CD4-positive, alpha-beta T cell treated with Interferon gamma for 1 hour (primary cell): ENCODE measurements at regions not wholly inside any gene's neighbourhood (a gene's known extent, or its start where the extent isn't known, plus 50 kb on each side); places are given as distances from the start of the nearest gene placed in this dataset.

Source experiments
- DNase-seq: peaks from one replicate; pipeline ENCODE4 v3.0.0-alpha.2; 2020

- no peak for DNase-seq
Observed at GRCh38 chr1:226816576-226816975, 53.8 kb upstream of the PSEN2 start.

- DNase-seq: no peak
Observed at GRCh38 chr1:226814751-226815537, 55.5 kb upstream of the PSEN2 start.

GRCh38 chr1:226813671-226814591 is 56.5 kb upstream of the PSEN2 start:
- DNase-seq: no peak

DNA sequence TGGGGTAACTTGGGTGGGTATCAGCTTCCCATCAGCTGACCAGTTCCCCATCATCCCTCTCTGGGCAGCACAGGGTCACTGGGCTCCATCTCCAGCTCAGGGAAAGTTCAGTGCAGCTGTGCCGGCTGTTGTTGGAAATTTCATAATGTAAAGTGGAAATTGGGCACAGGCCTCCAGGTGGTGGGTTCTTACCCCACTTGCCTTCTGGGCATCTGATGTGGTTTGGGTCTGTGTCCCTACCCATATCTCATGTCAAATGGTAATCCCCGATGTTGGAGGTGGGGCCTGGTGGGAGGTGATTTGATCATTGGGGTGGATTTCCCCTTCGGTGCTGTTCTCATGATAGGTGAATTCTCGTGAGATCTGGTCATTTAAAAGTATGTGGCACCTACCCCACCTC is 59.7 kb upstream of the PSEN2 start:
- DNase-seq: no peak

- DNase-seq: no peak
Observed at GRCh38 chr1:226809785-226810571, 60.4 kb upstream of the PSEN2 start.

DNA sequence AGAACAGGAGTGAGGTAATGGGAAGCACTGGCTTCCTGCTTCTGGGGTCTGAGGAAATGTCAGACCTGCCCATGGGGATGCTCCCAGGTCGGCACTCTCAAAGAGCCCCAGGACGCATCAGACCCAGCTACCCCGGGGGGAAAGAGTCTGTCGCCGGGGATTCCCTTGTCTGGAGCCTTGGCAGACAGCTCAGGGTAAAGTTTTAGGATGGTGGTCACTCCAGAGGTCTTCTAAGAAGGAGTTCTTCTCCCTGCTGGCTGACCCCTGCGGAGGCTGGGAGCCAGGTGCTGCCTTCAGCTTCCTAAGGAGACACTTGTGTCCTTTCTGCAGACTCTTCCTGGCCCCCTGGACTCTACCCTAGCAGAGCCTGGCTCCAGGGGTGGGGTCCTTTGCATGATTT is 61.9 kb upstream of the PSEN2 start:
- no peak for DNase-seq

- no peak for DNase-seq
Observed at GRCh38 chr1:226806988-226807387, 63.4 kb upstream of the PSEN2 start.

GRCh38 chr1:226804907-226805759 is 65.3 kb upstream of the PSEN2 start:
- no peak for DNase-seq

- DNase-seq: no peak
Observed at GRCh38 chr1:226800763-226801380, 61.8 kb upstream of the ITPKB start.

- DNase-seq: no peak
Observed at GRCh38 chr1:226799634-226800281, 60.7 kb upstream of the ITPKB start.

GRCh38 chr1:226798427-226799411 is 59.6 kb upstream of the ITPKB start:
- peak; percentile 65 for DNase-seq

GRCh38 chr1:226797151-226797550 is 58.1 kb upstream of the ITPKB start:
- no peak for DNase-seq

- DNase-seq: no peak
Observed at GRCh38 chr1:226793620-226794276, 54.7 kb upstream of the ITPKB start.

DNA sequence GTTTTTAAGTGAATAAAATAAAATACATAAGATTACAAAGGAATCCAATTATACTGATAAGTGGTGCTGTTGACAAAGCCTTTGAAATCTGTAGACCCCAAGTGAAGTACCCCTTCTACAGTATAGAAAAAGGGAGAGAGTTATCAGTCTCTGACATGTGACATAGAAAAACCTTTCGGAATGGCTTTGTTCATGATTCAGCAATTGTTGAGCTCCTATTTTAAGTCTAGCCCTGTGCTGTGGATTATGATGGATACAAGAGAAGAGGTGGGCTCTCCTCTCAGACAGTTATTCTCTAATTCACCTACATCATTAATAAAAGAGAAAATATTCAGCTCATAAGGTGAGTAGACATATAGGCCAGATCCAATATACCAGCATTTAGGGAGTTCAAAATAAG is 53.3 kb upstream of the ITPKB start:
- DNase-seq: no peak

DNA sequence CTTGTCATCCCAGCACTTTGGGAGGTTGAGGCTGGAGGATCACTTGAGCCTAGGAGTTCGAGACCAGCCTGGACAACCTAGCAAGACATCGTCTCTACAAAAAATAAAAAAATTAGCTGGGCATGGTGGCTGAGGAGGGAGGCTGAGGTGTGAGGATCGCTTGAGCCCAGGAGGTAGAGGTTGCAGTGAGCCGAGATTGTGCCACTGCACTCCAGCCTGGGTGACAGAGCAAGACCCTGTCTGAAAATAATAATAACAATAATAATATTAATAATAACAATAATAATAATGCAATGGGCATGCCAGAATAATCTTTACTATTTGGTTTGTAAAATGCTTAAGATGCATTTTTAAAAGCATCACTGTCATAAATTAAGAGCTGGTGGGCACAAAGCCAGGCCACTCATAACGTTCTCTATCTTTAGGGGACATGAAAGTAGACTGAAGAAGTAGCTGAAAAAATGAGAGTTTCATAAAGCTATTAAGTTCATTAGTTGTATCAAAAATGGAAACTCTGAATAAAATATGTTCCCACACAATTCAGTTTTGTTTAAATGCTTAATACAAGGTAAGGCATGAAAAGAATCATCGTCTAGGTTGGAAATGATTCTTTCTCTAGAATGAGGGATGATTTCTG is 51.6 kb upstream of the ITPKB start:
- no peak for DNase-seq

GRCh38 chr1:226788965-226789364 is 49.9 kb upstream of the ITPKB start:
- no peak for DNase-seq
